Caco-2 (cell line): ENCODE measurements at regions not wholly inside any gene's neighbourhood (a gene's known extent, or its start where the extent isn't known, plus 50 kb on each side); places are given as distances from the start of the nearest gene placed in this dataset.

Experiments
- BruUV-seq: library from RNA; stranded (reverse); fragments of 400-500 nt; replicated peaks from 2 replicates; lab custom pipeline; 2021; lab: Mats Ljungman, UMichigan
- CTCF ChIA-PET: fragments of 300-600 bp; sonication (Branson Sonifier 250); formaldehyde crosslinking; loops from one replicate; lab custom pipeline; 2022; ENCODE audit warnings: antibody characterized with exemption; lab: Charles Lee
- POLR2A ChIA-PET: fragments of 300-600 bp; sonication (Branson Sonifier 250); formaldehyde crosslinking; loops from one replicate; lab custom pipeline; 2022; ENCODE audit warnings: antibody characterized with exemption; lab: Charles Lee
- DNase-seq, 2 experiments: peaks; one replicate each; pipeline versions ENCODE4 v3.0.0 to v3.0.0-alpha.2; 2020 to 2022
- H3K27me3 ChIP-seq: replicated peaks from 2 replicates; pipeline ENCODE4 v1.6.0; 2011; ENCODE audit warnings: low read length; ENCODE audit not compliant: control insufficient read depth, insufficient read depth
- H3K36me3 ChIP-seq: 2 replicates; pipeline ENCODE4 v1.5.1; 2011; ENCODE audit warnings: low read length; ENCODE audit not compliant: control insufficient read depth, insufficient read depth
- H3K4me1 ChIP-seq: fragments of 250-450 bp; sonication (Bioruptor Pico); 2 replicates; pipeline ENCODE4 v1.5.1; 2020; ENCODE audit warnings: mild to moderate bottlenecking
- H3K4me3 ChIP-seq: 2 replicates; pipeline ENCODE4 v1.5.1; 2011; ENCODE audit warnings: low read depth, mild to moderate bottlenecking, control low read depth, low read length
- H3K9me3 ChIP-seq: fragments of 250-450 bp; sonication (Bioruptor Pico); 2 replicates; pipeline ENCODE4 v1.5.1; 2020; ENCODE audit warnings: mild to moderate bottlenecking, moderate library complexity
- H3K27ac Mint-ChIP-seq: one replicate; pipeline ENCODE4 v1.8.0; 2022; ENCODE audit warnings: mixed read lengths; ENCODE audit not compliant: unreplicated experiment
- H3K27me3 Mint-ChIP-seq: one replicate; pipeline ENCODE4 v1.8.0; 2022; ENCODE audit warnings: mixed read lengths; ENCODE audit not compliant: insufficient read depth, unreplicated experiment
- H3K36me3 Mint-ChIP-seq: one replicate; pipeline ENCODE4 v1.8.0; 2022; ENCODE audit warnings: mild to moderate bottlenecking, mixed read lengths; ENCODE audit not compliant: insufficient read depth, unreplicated experiment
- H3K4me1 Mint-ChIP-seq: one replicate; pipeline ENCODE4 v1.8.0; 2022; ENCODE audit warnings: low read depth, mixed read lengths; ENCODE audit not compliant: unreplicated experiment
- H3K4me3 Mint-ChIP-seq: one replicate; pipeline ENCODE4 v1.8.0; 2022; ENCODE audit warnings: mild to moderate bottlenecking, moderate library complexity, mixed read lengths; ENCODE audit not compliant: unreplicated experiment
- H3K9me3 Mint-ChIP-seq: one replicate; pipeline ENCODE4 v1.8.0; 2022; ENCODE audit warnings: mixed read lengths; ENCODE audit not compliant: unreplicated experiment
- CTCF ChIP-seq, 2 experiments: fragments of 200-600 bp in 1 of 2; IDR thresholded peaks; 1 replicate in 1 of 2; 2 replicates in 1 of 2; pipeline versions ENCODE4 v1.5.1 to v1.8.0; 2011 to 2022; ENCODE audit warnings: antibody characterized with exemption in 1 of 2, control low read depth in 1 of 2, inconsistent platforms in 1 of 2, low read depth in 1 of 2, low read length in 1 of 2, mild to moderate bottlenecking in 1 of 2, moderate library complexity in 1 of 2; ENCODE audit not compliant: insufficient read depth in 1 of 2, severe bottlenecking in 1 of 2, unreplicated experiment in 1 of 2
- intact Hi-C: fragments of 100-400 bp; cut with micrococcal nuclease; formaldehyde crosslinking; loops from one replicate; pipeline ENCODE4 v1.10.0; 2022; ENCODE audit not compliant: unreplicated experiment

- POLR2A ChIA-PET: no interaction called here
- no peak for DNase-seq
- Histone ChIP-seq H3K9me3 (no peaks in the 10 kb centered on the region), H3K36me3 (no peaks in the 10 kb centered on the region), H3K4me3 (no peak overlapping the region), H3K4me1 (no peaks in the 10 kb centered on the region), H3K27me3 (no peaks in the 10 kb centered on the region)
- Mint-ChIP-seq H3K9me3 (no peaks in the 10 kb centered on the region), H3K4me1 (peaks cover 19% of the 10 kb centered on the region), H3K36me3 (no peaks in the 10 kb centered on the region), H3K4me3 (no peak overlapping the region), H3K27ac (no peak overlapping the region), H3K27me3 (no peaks in the 10 kb centered on the region)
- BruUV-seq: no TSS peak
- intact Hi-C loops: loop anchor here (1.0 to 10.0 kb wide), 7 partner anchors 128 to 734 kb away; partner anchors contain the start of gene FAM83B
- no peak for TF ChIP-seq CTCF (IDR thresholded peaks at IDR 0.05; ENCODE audit: insufficient read depth in 1 of 2, low read depth in 1 of 2, low read length in 1 of 2, severe bottlenecking in 1 of 2, unreplicated experiment in 1 of 2)
- CTCF ChIA-PET: interaction anchor here (1.0 to 1.8 kb wide), 10 partner anchors 11 to 351 kb away, joined by 3 to 14 read pairs (median 4); partner anchors contain the start of gene FAM83B
These were observed 128.0 kb upstream of the FAM83B start for GRCh38 chr6:54718541-54719023.

- no peaks in the 10 kb centered on the region for H3K9me3 Mint-ChIP-seq
- H3K9me3 ChIP-seq: no peaks in the 10 kb centered on the region
- intact Hi-C loops: loop anchor here (2.0 to 10.0 kb wide), 5 partner anchors 128 to 734 kb away; partner anchors contain the start of gene FAM83B
- no peak overlapping the region for H3K4me3 Mint-ChIP-seq
- H3K36me3 Mint-ChIP-seq: no peaks in the 10 kb centered on the region
- no TSS peak for BruUV-seq
- ChIA-PET CTCF (interaction anchor here (0.8 kb wide), 1 partner anchor 273 kb away, joined by 3 read pairs; no protein-coding TSS in a partner anchor), POLR2A (no interaction called here)
- no peaks in the 10 kb centered on the region for H3K27me3 ChIP-seq
- H3K27me3 Mint-ChIP-seq: no peaks in the 10 kb centered on the region
- no peak overlapping the region for H3K27ac Mint-ChIP-seq
- no peak for DNase-seq
- no peak for TF ChIP-seq CTCF (IDR thresholded peaks at IDR 0.05; ENCODE audit: insufficient read depth in 1 of 2, low read depth in 1 of 2, low read length in 1 of 2, severe bottlenecking in 1 of 2, unreplicated experiment in 1 of 2)
- H3K36me3 ChIP-seq: no peaks in the 10 kb centered on the region
- no peaks in the 10 kb centered on the region for H3K4me1 ChIP-seq
- no peak overlapping the region for H3K4me3 ChIP-seq
- H3K4me1 Mint-ChIP-seq: peaks cover 19% of the 10 kb centered on the region
These were observed 127.4 kb upstream of the FAM83B start for GRCh38 chr6:54719131-54719530.

- ChIA-PET CTCF (interaction anchor here (0.8 kb wide), 1 partner anchor 273 kb away, joined by 3 read pairs; no protein-coding TSS in a partner anchor), POLR2A (no interaction called here)
- BruUV-seq: no TSS peak
- no peak for DNase-seq
- Mint-ChIP-seq H3K36me3 (no peaks in the 10 kb centered on the region), H3K27ac (no peak overlapping the region), H3K4me3 (no peak overlapping the region), H3K4me1 (peaks cover 19% of the 10 kb centered on the region), H3K27me3 (no peaks in the 10 kb centered on the region), H3K9me3 (no peaks in the 10 kb centered on the region)
- H3K36me3 ChIP-seq: no peaks in the 10 kb centered on the region
- H3K27me3 ChIP-seq: no peaks in the 10 kb centered on the region
- H3K9me3 ChIP-seq: no peaks in the 10 kb centered on the region
- no peaks in the 10 kb centered on the region for H3K4me1 ChIP-seq
- intact Hi-C loops: loop anchor here (2.0 to 10.0 kb wide), 5 partner anchors 127 to 735 kb away; partner anchors contain the start of gene FAM83B
- H3K4me3 ChIP-seq: no peak overlapping the region
- TF ChIP-seq CTCF (IDR thresholded peaks at IDR 0.05; ENCODE audit: insufficient read depth in 1 of 2, low read depth in 1 of 2, low read length in 1 of 2, severe bottlenecking in 1 of 2, unreplicated experiment in 1 of 2): no peak
These were observed 126.9 kb upstream of the FAM83B start for GRCh38 chr6:54719633-54720032.
